Liver (tissue), 8 donors: ENCODE measurements at regions not wholly inside any gene's neighbourhood (a gene's known extent, or its start where the extent isn't known, plus 50 kb on each side); places are given as distances from the start of the nearest gene placed in this dataset.

Experiments
- DNase-seq: peaks from one replicate; pipeline ENCODE4 v3.0.0-alpha.2; 2017; ENCODE audit warnings: low spot score
- H3K27ac ChIP-seq, 2 donors: one replicate each; pipeline ENCODE4 v1.7.0; 2013; ENCODE audit warnings: inconsistent platforms in 2 of 2, low read length in 2 of 2, control low read depth in 1 of 2, low read depth in 1 of 2, mild to moderate bottlenecking in 1 of 2
- H3K27me3 ChIP-seq, 4 donors: one replicate each; pipeline versions ENCODE4 v1.6.1 to v1.7.0; 2013; ENCODE audit warnings: low read length in 3 of 4, inconsistent platforms in 1 of 4, mild to moderate bottlenecking in 1 of 4, moderate library complexity in 1 of 4; ENCODE audit not compliant: control insufficient read depth in 4 of 4, insufficient read depth in 4 of 4
- H3K36me3 ChIP-seq, 4 donors: one replicate each; pipeline versions ENCODE4 v1.6.1 to v1.7.0; 2013; ENCODE audit warnings: low read length in 3 of 4, mild to moderate bottlenecking in 3 of 4, low read depth in 1 of 4, moderate library complexity in 1 of 4; ENCODE audit not compliant: control insufficient read depth in 4 of 4, insufficient read depth in 3 of 4
- H3K4me1 ChIP-seq, 4 donors: one replicate each; pipeline versions ENCODE4 v1.6.1 to v1.7.0; 2013; ENCODE audit warnings: low read length in 3 of 4, mild to moderate bottlenecking in 3 of 4, moderate library complexity in 1 of 4; ENCODE audit not compliant: control insufficient read depth in 4 of 4, insufficient read depth in 4 of 4
- H3K4me3 ChIP-seq, 3 donors: one replicate each; pipeline versions ENCODE4 v1.6.1 to v1.7.0; 2013; ENCODE audit warnings: low read length in 3 of 3, control low read depth in 1 of 3, low read depth in 1 of 3, mild to moderate bottlenecking in 1 of 3
- H3K9ac ChIP-seq, 2 donors: one replicate each; pipeline ENCODE4 v1.7.0; 2013; ENCODE audit warnings: low read length in 2 of 2, mild to moderate bottlenecking in 2 of 2, moderate library complexity in 2 of 2, control low read depth in 1 of 2, low read depth in 1 of 2
- H3K9me3 ChIP-seq, 4 donors: one replicate each; pipeline versions ENCODE4 v1.6.1 to v1.7.0; 2013; ENCODE audit warnings: low read length in 3 of 4; ENCODE audit not compliant: control insufficient read depth in 4 of 4
- EGR1 ChIP-seq, 2 donors: IDR thresholded peaks; 2 replicates each; pipeline ENCODE4 v1.6.1; 2016 to 2018; ENCODE audit warnings: antibody characterized with exemption in 2 of 2, low read depth in 2 of 2
- FOXA1 ChIP-seq: IDR thresholded peaks from 2 replicates; pipeline ENCODE4 v1.6.1; 2016; ENCODE audit warnings: antibody characterized with exemption
- FOXA2 ChIP-seq: IDR thresholded peaks from 2 replicates; pipeline ENCODE4 v1.6.1; 2016; ENCODE audit warnings: antibody characterized with exemption
- GABPA ChIP-seq, 2 donors: IDR thresholded peaks in 1 of 2; conservative IDR thresholded peaks in 1 of 2; 2 replicates each; pipeline ENCODE4 v1.6.1; 2016; ENCODE audit warnings: antibody characterized with exemption in 2 of 2, mild to moderate bottlenecking in 1 of 2, moderate library complexity in 1 of 2
- HNF4A ChIP-seq, 2 donors: conservative IDR thresholded peaks; 2 replicates each; pipeline ENCODE4 v1.6.1; 2016; ENCODE audit warnings: antibody characterized with exemption in 2 of 2, mild to moderate bottlenecking in 2 of 2
- HNF4G ChIP-seq: IDR thresholded peaks from 2 replicates; pipeline ENCODE4 v1.6.1; 2016; ENCODE audit warnings: antibody characterized with exemption
- JUND ChIP-seq, 2 donors: IDR thresholded peaks; 2 replicates each; pipeline ENCODE4 v1.6.1; 2016; ENCODE audit warnings: antibody characterized with exemption in 2 of 2
- NR2F2 ChIP-seq: IDR thresholded peaks from 2 replicates; pipeline ENCODE4 v1.6.1; 2016; ENCODE audit warnings: antibody characterized with exemption
- RAD21 ChIP-seq, 2 donors: IDR thresholded peaks; 2 replicates each; pipeline ENCODE4 v1.6.1; 2016; ENCODE audit warnings: antibody characterized with exemption in 2 of 2, mild to moderate bottlenecking in 2 of 2
- RXRA ChIP-seq, 2 donors: IDR thresholded peaks; 2 replicates each; pipeline ENCODE4 v1.6.1; 2017 to 2018; ENCODE audit warnings: antibody characterized with exemption in 2 of 2, mild to moderate bottlenecking in 1 of 2
- SP1 ChIP-seq: IDR thresholded peaks from 2 replicates; pipeline ENCODE4 v1.6.1; 2018; ENCODE audit warnings: antibody characterized with exemption, mild to moderate bottlenecking
- TAF1 ChIP-seq: conservative IDR thresholded peaks from 2 replicates; pipeline ENCODE4 v1.6.1; 2016; ENCODE audit warnings: antibody characterized with exemption, mild to moderate bottlenecking
- YY1 ChIP-seq: IDR thresholded peaks from 2 replicates; pipeline ENCODE4 v1.6.1; 2016; ENCODE audit warnings: antibody characterized with exemption, mild to moderate bottlenecking
- ZBTB33 ChIP-seq: IDR thresholded peaks from 2 replicates; pipeline ENCODE4 v1.6.1; 2016; ENCODE audit warnings: antibody characterized with exemption
- WGBS: extraction: QIAGEN DNeasy Blood & Tissue Kit; methylation state at CpG from one replicate; pipeline ENCODE4 v1.1.7; 2013; 5-methylcytosine and 5-hydroxymethylcytosine counted together
- TF ChIP-seq, protein P1 (sequence below): fragments of 150-350 bp; IDR thresholded peaks from 2 replicates; pipeline ENCODE4 v1.5.1; 2017; ENCODE audit warnings: improper control_type of control experiment, low read depth, low read length; ENCODE audit not compliant: missing input control
- TF ChIP-seq, protein P2 (sequence below): IDR thresholded peaks from 2 replicates; pipeline ENCODE4 v1.6.1; 2016; ENCODE audit warnings: antibody characterized with exemption, mild to moderate bottlenecking
- TF ChIP-seq, protein P3 (sequence below): IDR thresholded peaks from 2 replicates; pipeline ENCODE4 v1.6.1; 2016; ENCODE audit warnings: antibody characterized with exemption
- TF ChIP-seq, protein P4 (sequence below): IDR thresholded peaks from 2 replicates; pipeline ENCODE4 v1.6.1; 2016; ENCODE audit warnings: antibody characterized with exemption
- donor health status: healthy.
- donor health status: healthy.
- donor health status: healthy.
- donor health status: healthy.
- donor health status: healthy.

GRCh38 chr5:86757824-86758223 lies 140.1 kb downstream of the COX7C start:
- Histone ChIP-seq H3K4me3 (no peak overlapping the region), H3K4me1 (no peaks in the 10 kb centered on the region), H3K36me3 (no peaks in the 10 kb centered on the region), H3K27me3 (no peaks in the 10 kb centered on the region), H3K9ac (no peak overlapping the region), H3K27ac (no peak overlapping the region), H3K9me3 (no peaks in the 10 kb centered on the region)
- no peak for DNase-seq
- WGBS = 58% methylated on average over 5 of the region's 5 CpGs
- no peak for TF ChIP-seq HNF4G
- no peak for TF ChIP-seq SP1
- no peak for TF ChIP-seq ZBTB33

GRCh38 chr5:86760661-86761060 lies 142.9 kb downstream of the COX7C start:
- H3K27me3 ChIP-seq = no peaks in the 10 kb centered on the region
- no peaks in the 10 kb centered on the region for H3K4me1 ChIP-seq
- H3K36me3 ChIP-seq = no peaks in the 10 kb centered on the region
- no peak overlapping the region for H3K27ac ChIP-seq
- H3K9ac ChIP-seq = no peak overlapping the region
- H3K4me3 ChIP-seq = no peak overlapping the region
- DNase-seq = no peak
- no peaks in the 10 kb centered on the region for H3K9me3 ChIP-seq
- WGBS = 45% methylated on average over 2 of the region's 2 CpGs
- TF ChIP-seq NR2F2 = no peak
- TF ChIP-seq SP1 = no peak
- TF ChIP-seq, protein P1, sequence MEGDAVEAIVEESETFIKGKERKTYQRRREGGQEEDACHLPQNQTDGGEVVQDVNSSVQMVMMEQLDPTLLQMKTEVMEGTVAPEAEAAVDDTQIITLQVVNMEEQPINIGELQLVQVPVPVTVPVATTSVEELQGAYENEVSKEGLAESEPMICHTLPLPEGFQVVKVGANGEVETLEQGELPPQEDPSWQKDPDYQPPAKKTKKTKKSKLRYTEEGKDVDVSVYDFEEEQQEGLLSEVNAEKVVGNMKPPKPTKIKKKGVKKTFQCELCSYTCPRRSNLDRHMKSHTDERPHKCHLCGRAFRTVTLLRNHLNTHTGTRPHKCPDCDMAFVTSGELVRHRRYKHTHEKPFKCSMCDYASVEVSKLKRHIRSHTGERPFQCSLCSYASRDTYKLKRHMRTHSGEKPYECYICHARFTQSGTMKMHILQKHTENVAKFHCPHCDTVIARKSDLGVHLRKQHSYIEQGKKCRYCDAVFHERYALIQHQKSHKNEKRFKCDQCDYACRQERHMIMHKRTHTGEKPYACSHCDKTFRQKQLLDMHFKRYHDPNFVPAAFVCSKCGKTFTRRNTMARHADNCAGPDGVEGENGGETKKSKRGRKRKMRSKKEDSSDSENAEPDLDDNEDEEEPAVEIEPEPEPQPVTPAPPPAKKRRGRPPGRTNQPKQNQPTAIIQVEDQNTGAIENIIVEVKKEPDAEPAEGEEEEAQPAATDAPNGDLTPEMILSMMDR = no peak
- TF ChIP-seq, protein P2, sequence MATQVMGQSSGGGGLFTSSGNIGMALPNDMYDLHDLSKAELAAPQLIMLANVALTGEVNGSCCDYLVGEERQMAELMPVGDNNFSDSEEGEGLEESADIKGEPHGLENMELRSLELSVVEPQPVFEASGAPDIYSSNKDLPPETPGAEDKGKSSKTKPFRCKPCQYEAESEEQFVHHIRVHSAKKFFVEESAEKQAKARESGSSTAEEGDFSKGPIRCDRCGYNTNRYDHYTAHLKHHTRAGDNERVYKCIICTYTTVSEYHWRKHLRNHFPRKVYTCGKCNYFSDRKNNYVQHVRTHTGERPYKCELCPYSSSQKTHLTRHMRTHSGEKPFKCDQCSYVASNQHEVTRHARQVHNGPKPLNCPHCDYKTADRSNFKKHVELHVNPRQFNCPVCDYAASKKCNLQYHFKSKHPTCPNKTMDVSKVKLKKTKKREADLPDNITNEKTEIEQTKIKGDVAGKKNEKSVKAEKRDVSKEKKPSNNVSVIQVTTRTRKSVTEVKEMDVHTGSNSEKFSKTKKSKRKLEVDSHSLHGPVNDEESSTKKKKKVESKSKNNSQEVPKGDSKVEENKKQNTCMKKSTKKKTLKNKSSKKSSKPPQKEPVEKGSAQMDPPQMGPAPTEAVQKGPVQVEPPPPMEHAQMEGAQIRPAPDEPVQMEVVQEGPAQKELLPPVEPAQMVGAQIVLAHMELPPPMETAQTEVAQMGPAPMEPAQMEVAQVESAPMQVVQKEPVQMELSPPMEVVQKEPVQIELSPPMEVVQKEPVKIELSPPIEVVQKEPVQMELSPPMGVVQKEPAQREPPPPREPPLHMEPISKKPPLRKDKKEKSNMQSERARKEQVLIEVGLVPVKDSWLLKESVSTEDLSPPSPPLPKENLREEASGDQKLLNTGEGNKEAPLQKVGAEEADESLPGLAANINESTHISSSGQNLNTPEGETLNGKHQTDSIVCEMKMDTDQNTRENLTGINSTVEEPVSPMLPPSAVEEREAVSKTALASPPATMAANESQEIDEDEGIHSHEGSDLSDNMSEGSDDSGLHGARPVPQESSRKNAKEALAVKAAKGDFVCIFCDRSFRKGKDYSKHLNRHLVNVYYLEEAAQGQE = no peak
- TF ChIP-seq HNF4A (conservative IDR thresholded peaks at IDR 0.05) = no peak
- TF ChIP-seq GABPA (IDR thresholded peaks at IDR 0.05 in 1 of 2, conservative IDR thresholded peaks at IDR 0.05 in 1 of 2) = no peak
- no peak for TF ChIP-seq ZBTB33
- TF ChIP-seq, protein P3, sequence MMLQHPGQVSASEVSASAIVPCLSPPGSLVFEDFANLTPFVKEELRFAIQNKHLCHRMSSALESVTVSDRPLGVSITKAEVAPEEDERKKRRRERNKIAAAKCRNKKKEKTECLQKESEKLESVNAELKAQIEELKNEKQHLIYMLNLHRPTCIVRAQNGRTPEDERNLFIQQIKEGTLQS = no peak
- TF ChIP-seq TAF1 = no peak
- no peak for TF ChIP-seq RAD21 (IDR thresholded peaks at IDR 0.05)
- no peak for TF ChIP-seq EGR1 (IDR thresholded peaks at IDR 0.05; ENCODE audit: low read depth in 2 of 2)
- no peak for TF ChIP-seq JUND (IDR thresholded peaks at IDR 0.05)
- no peak for TF ChIP-seq FOXA2
- no peak for TF ChIP-seq RXRA (IDR thresholded peaks at IDR 0.05)
- no peak for TF ChIP-seq YY1
- TF ChIP-seq HNF4G = no peak
- TF ChIP-seq, protein P4, sequence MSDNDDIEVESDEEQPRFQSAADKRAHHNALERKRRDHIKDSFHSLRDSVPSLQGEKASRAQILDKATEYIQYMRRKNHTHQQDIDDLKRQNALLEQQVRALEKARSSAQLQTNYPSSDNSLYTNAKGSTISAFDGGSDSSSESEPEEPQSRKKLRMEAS = no peak
- no peak for TF ChIP-seq FOXA1
